Thoracic aorta (tissue), 2 donors: ENCODE measurements at regions not wholly inside any gene's neighbourhood (a gene's known extent, or its start where the extent isn't known, plus 50 kb on each side); places are given as distances from the start of the nearest gene placed in this dataset.
"Not testable (repeated sequence)": the region's sequence is repeated elsewhere in the genome, so short reads cannot be mapped to it uniquely, and the experiment has no call there.

Experiments
- ATAC-seq: fragments of 150-250 bp; one replicate; pipeline ENCODE4 v1.8.0; 2017; ENCODE audit warnings: low read depth; ENCODE audit not compliant: insufficient number of reproducible peaks, low FRiP score
- DNase-seq: peaks from one replicate; pipeline ENCODE4 v3.0.0-alpha.2; 2020; ENCODE audit warnings: low spot score
- H3K27ac ChIP-seq, 2 donors: fragments of 200-600 bp; sonication (generic); 1 replicate in 1 of 2; 2 replicates in 1 of 2; pipeline ENCODE4 v1.5.1; 2016; ENCODE audit warnings: mild to moderate bottlenecking in 2 of 2, moderate library complexity in 2 of 2
- H3K27me3 ChIP-seq: fragments of 200-600 bp; sonication (generic); replicated peaks from 2 replicates; pipeline ENCODE4 v1.6.0; 2016; ENCODE audit warnings: mild to moderate bottlenecking; ENCODE audit not compliant: insufficient read depth
- H3K36me3 ChIP-seq: fragments of 200-600 bp; sonication (generic); one replicate; pipeline ENCODE4 v1.5.1; 2016
- H3K4me1 ChIP-seq, 2 donors: fragments of 200-600 bp; sonication (generic); 1 replicate in 1 of 2; 2 replicates in 1 of 2; pipeline versions ENCODE4 v1.5.1 to v1.6.0; 2016; ENCODE audit warnings: low read depth in 2 of 2, mild to moderate bottlenecking in 1 of 2; ENCODE audit not compliant: control insufficient read depth in 1 of 2
- H3K4me3 ChIP-seq: fragments of 200-600 bp; sonication (generic); 2 replicates; pipeline ENCODE4 v1.5.1; 2016; ENCODE audit warnings: mild to moderate bottlenecking
- H3K9me3 ChIP-seq: fragments of 200-600 bp; sonication (generic); 2 replicates; pipeline ENCODE4 v1.5.1; 2016
- CTCF ChIP-seq: fragments of 200-600 bp; sonication (generic); IDR thresholded peaks from one replicate; pipeline ENCODE4 v1.5.1; 2019; ENCODE audit warnings: antibody characterized with exemption

GRCh38 chr2:121151311-121152109 lies 133.5 kb downstream of the TFCP2L1 start:
- Histone ChIP-seq H3K4me1 (peaks cover 0 to 10% of the 10 kb centered on the region in 2 donors), H3K9me3 (no peaks in the 10 kb centered on the region), H3K27me3 (no peaks in the 10 kb centered on the region), H3K27ac (no peak overlapping the region), H3K36me3 (no peaks in the 10 kb centered on the region), H3K4me3 (no peak overlapping the region)
- DNase-seq (no peak), ATAC-seq (no peak)
- no peak for TF ChIP-seq CTCF

DNA sequence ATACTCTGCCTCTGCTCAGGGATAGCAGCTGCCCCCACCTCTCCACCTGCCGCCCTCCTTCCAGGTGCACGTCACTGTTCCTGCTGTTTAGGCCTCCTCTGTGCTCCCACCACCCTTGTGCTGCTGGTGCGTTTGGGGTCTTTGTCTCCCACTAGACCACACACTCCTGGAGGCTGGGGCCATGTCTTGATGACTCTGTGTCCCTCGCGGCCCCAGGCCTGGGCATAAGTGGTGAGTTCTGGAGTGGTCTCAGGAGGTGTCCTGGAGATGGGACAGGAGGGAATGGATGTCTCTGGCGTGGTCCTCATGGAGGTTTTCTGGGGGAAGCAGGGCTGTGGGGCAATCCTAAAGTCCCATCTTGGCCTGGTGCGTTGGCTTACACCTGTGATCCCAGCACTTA lies 132.1 kb downstream of the TFCP2L1 start:
- no peaks in the 10 kb centered on the region for H3K36me3 ChIP-seq
- H3K4me1 ChIP-seq, result no peaks in the 10 kb centered on the region
- H3K27me3 ChIP-seq, result no peaks in the 10 kb centered on the region
- H3K27ac ChIP-seq, result no peak overlapping the region
- DNase-seq (no peak), ATAC-seq (no peak)
- peaks cover 12% of the 10 kb centered on the region for H3K9me3 ChIP-seq
- H3K4me3 ChIP-seq, result no peak overlapping the region
- TF ChIP-seq CTCF, result no peak

DNA sequence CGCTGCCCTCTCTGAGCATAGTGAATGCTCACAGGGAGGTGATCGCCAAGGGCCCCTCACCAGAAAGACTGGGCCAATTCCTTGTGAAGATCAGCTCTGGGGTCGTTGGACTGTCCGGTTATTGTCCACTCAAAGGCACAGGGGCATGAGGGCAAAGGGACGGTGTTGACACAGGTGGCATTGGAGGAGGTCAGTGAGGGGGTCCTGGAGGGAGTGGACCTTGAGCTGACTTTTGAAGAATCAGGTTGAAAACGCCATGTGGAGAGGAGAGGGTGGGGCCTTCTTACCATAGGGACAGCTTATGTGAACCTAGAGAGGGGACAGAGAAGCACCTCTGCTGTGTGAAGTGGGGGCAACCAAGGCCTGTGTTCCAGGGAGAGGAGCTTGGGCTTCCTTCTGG lies 131.5 kb downstream of the TFCP2L1 start:
- H3K4me3 ChIP-seq, result no peak overlapping the region
- H3K27me3 ChIP-seq, result no peaks in the 10 kb centered on the region
- H3K27ac ChIP-seq, result no peak overlapping the region
- peaks cover 12% of the 10 kb centered on the region for H3K9me3 ChIP-seq
- H3K4me1 ChIP-seq, result no peaks in the 10 kb centered on the region
- H3K36me3 ChIP-seq, result no peaks in the 10 kb centered on the region
- no peak for TF ChIP-seq CTCF
- no peak for ATAC-seq
- DNase-seq, result no peak

- no peak overlapping the region for H3K4me3 ChIP-seq
- no peak for DNase-seq
- H3K4me1 ChIP-seq, result peaks cover 0 to 12% of the 10 kb centered on the region in 2 donors
- TF ChIP-seq CTCF, result no peak
- H3K36me3 ChIP-seq, result no peaks in the 10 kb centered on the region
- H3K27me3 ChIP-seq, result no peaks in the 10 kb centered on the region
- no peak for ATAC-seq
- no peak overlapping the region for H3K27ac ChIP-seq
- peaks cover 12% of the 10 kb centered on the region for H3K9me3 ChIP-seq
Measured at GRCh38 chr2:121155502-121156056, 129.4 kb downstream of the TFCP2L1 start.

GRCh38 chr2:121157481-121157880 lies 127.5 kb downstream of the TFCP2L1 start:
- H3K4me3 ChIP-seq, H3K27me3 ChIP-seq, DNase-seq, ATAC-seq, H3K27ac ChIP-seq, H3K36me3 ChIP-seq: not testable (repeated sequence)
- Histone ChIP-seq H3K4me1 (peaks cover 0 to 12% of the 10 kb centered on the region in 2 donors), H3K9me3 (peaks cover 12% of the 10 kb centered on the region)
